HG03575 (cell line): ENCODE measurements at regions not wholly inside any gene's neighbourhood (a gene's known extent, or its start where the extent isn't known, plus 50 kb on each side); places are given as distances from the start of the nearest gene placed in this dataset.

Source experiments
- ATAC-seq: cut with Tn5 transposase; IDR thresholded peaks from one replicate; pipeline ENCODE4 v1.9.1; 2021; ENCODE audit not compliant: unreplicated experiment, insufficient number of reproducible peaks, low FRiP score; ENCODE audit errors: extremely low read depth

GRCh38 chr13:104414181-104414580 is 1348.0 kb upstream of the SLC10A2 start:
- no peak for ATAC-seq

DNA sequence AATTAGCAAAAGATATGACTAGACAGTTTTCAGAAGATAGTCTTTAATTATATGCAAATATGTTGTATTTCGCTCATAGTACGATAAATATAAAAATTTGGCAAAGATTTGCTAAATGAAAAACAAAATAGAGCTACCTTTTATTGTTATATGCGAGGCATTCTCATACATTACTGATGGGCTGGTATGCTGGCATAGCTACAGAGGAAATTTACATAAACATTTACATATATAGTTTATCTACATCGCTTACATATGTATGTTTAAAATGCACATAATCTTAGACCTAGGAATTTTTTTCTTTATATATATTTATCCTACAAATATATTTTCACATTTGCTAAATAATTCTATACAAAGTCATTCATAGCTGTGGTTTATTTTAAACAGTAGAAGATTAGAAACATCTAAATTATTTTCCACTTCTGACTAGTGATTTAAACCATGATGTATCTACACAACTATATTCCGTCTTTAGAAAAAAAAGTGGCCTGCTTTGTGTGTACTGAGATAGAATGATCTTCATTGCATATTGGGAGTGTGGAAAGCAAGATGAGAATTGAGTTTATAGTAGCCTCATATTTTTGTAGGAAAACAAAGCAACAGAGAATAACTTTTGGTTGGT is 1345.0 kb upstream of the SLC10A2 start:
- ATAC-seq = no peak

DNA sequence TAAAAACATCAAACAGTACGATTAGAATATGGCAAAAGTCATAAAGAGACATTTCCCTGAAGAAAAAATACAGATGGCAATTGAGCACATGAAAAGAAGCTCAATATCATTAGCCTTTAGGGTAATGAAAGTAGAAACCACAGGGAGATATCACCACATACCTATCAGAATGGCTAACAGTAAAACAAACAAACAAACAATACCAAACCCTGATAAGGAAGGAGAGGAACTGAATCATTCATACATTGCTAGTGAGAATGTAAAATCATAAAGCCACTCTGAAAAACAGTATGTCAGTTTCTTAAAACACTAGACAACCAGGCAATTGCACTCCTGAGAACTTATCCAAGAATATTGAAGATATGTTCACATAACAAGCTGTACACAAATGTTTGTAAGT is 1342.5 kb upstream of the SLC10A2 start:
- ATAC-seq = no peak

GRCh38 chr13:104404325-104404724 is 1338.1 kb upstream of the SLC10A2 start:
- no peak for ATAC-seq

DNA sequence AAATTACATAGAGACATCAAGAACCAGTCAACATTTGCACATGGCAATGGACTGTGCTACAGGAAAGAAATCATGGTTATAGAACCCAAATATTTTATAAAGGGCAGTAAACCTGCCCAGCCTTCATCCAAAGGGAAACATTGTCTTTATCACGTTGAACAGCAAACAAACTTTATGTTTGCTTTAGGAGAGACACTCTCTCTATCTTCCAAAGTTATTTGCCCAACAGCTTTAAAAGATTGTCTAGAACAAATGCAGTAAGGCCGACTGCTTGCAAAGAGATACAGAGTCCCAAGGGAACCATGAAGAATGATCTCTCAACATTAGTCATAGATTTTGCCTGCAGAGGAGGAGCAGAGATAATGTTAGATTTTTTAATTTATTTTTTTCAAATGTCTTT is 1323.5 kb upstream of the SLC10A2 start:
- ATAC-seq = no peak

GRCh38 chr13:104387510-104387909 is 1321.3 kb upstream of the SLC10A2 start:
- ATAC-seq = no peak

DNA sequence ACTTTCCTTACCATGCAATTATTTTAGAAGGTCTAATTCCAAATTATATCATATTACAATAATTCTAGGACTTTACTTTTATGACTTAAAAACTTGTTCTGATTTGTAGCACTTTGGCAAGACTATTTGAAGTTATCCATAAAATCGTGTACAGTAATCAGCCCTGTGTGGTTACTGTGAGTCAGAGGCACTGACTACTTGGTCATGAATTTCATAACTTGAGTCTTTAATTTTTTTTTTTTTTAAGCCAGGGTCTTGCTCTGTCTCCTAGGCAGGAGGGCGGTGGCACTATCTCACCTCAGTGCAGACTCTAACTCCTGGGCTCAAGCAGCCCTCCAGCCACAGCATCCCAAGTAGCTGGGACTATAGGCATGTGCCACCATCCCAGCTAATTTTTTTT is 1319.2 kb upstream of the SLC10A2 start:
- ATAC-seq = no peak

- ATAC-seq = no peak
These were observed 1316.7 kb upstream of the SLC10A2 start for GRCh38 chr13:104382951-104383350.

GRCh38 chr13:104376588-104376987 is 1310.4 kb upstream of the SLC10A2 start:
- no peak for ATAC-seq

GRCh38 chr13:104375614-104376013 is 1309.4 kb upstream of the SLC10A2 start:
- no peak for ATAC-seq

DNA sequence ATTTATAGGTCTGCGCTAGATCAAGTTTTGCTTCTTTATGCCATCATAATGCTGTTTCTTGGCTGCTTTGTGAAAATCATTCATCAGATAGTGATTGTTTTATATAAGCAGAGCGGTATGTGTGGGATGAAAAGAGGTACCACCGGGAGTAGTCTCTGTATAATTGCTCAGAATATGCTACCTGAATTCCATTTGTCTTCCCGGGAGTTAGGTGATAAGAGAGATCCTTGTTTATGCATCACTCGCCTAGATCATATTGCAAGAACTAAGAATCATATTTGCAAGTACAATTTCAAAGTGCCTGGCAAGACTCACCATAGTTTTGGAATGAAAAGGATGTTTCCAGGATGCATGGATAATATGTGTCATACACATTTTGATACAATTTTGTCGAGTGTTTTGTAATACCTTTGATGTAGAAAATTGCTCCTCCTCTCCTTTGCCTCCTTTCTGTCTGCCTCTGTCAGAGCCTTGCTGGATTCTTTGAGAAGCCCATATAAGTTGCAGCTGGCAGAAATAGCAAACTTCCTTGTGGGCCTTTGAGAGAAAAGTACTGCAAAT is 1306.0 kb upstream of the SLC10A2 start:
- no peak for ATAC-seq

- no peak for ATAC-seq
These were observed 1299.2 kb upstream of the SLC10A2 start for GRCh38 chr13:104365430-104365829.

DNA sequence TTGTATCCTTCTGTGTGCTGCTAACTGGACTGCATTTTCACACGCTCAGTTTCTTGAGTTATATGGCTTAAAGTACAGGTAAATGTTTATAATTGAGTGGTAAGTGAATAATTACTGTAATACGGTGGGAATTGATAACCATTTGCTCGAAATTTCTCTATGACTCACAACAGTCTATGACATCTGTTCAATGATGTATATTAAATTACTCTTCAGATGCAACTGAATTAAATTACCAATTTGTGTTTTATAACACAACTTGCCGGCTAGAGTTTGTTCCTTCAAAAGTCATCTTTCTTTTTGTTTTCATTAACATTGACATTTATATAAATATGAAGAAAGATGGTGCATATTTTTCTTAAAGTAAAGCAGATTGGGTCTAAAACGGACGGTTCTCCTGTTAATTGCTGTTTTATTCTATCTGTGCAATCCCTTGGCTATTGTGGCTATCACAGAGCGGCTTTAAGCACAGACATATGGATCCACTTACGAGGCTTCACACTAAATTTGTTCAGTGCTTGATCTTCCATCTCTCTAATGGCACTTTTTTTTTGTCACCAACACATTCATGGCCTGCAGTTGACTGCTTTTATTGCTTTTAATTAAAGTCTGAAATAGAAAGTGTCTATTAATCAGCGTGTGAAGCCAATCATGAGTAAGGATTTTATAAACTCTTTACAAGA is 1291.6 kb upstream of the SLC10A2 start:
- no peak for ATAC-seq

GRCh38 chr13:104357174-104357573 is 1291.0 kb upstream of the SLC10A2 start:
- ATAC-seq = no peak

DNA sequence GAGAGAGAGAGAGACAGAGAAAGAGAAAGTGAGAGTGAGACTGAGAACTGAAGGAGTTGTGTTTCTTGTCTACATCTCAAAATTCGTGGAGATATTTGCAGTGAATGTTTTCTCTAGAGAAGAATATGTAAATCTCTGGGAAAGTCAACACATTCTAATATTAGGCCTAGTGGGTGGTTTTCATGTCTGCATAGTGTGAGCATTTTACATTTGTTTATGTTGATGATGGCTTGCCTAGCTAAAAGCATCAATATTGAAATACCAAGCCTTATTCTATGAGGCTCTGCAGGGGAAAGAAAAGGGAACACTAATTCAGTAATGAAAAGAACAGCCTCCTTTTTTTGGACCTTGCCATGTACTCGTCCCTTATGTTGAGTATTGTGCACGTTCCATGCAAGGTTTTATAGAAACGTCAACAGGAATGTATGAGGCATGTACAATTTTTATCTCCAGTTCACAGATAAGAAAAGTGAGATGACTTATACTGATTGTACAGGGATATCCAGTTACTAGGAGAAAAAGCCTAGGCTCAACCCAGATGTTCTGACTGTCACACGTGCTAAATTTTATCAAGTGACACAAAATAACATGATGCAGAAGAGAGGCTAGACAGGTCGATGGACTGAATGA is 1288.9 kb upstream of the SLC10A2 start:
- ATAC-seq = no peak

DNA sequence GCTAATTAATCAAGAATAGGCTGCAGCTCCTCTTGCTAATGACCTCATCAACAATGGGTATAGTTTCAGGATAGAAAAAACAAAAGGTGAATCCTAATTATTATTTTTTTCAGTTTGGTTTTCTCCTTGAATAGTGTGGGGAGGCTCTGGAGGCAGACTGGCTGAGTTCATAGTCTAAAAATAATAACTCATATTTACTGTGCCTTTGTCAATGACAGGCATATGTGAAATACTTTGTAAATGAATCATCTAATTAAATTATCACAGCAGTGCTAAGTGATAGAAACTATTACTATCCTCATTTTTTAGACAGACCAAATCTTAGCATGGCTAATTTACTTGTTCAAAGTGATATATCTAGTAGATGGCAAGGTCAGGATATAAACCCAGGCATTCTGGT is 1261.0 kb upstream of the SLC10A2 start:
- no peak for ATAC-seq

DNA sequence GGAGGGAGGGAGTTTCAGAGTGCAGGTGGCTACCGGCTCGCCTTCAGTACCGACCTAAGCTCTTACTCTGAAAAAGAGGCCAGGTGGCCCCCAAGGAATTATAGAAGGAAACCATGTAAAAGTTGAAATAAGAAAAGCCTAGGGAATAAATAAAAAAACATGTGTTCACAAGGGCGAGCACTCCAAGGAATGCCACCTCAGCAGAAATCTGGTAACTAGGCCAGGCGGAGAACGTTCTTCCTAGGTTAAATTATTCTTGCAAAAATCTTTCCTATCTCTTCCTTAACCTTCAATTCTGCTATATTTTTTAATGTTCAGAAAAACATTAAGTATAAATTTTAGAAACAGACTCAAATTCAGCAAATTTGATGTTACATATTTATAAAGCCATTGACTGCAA is 1260.3 kb upstream of the SLC10A2 start:
- ATAC-seq = no peak

- no peak for ATAC-seq
These were observed 1255.5 kb upstream of the SLC10A2 start for GRCh38 chr13:104321756-104322155.

DNA sequence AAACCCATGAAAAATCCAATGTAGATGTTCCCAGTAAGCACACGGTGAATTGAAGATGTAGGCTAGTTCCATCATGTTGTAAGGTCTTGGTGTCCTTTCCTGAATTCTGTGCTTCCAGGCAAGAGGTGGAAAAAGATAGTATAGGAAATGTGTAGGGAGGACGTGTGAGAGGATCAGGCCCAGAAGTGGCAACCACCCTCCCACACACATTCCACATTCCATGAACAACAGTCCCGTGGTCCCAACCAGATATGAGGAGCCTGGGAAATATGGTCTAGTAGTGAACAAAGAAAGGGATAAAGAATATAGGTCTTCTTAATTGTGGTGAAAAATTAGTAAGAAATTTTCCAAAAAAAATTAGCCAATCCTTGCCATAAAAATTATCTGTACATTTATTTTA is 1254.2 kb upstream of the SLC10A2 start:
- ATAC-seq = no peak

DNA sequence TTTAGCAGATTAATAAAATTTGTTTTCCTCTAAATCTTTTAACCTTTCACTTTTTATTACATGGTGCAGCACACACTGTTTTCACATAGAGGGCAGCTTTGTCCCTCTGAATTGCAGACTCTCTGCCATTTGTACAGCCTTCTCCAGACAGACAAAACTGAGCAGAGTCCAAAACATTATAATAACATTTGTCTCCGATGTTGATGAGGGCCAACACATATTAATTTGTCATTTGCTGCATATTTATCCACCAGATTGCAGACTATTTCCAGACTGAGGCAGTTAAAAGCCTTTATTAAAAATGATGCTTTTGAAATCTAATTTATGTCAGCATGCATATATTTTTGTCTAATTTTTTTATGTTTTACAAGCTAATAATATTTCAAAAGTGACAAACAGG is 1251.9 kb upstream of the SLC10A2 start:
- ATAC-seq = no peak
